HG03457 (cell line): ENCODE measurements at regions not wholly inside any gene's neighbourhood (a gene's known extent, or its start where the extent isn't known, plus 50 kb on each side); places are given as distances from the start of the nearest gene placed in this dataset.

ENCODE experiments used
- ATAC-seq: cut with Tn5 transposase; IDR thresholded peaks from one replicate; pipeline ENCODE4 v1.9.1; 2021; ENCODE audit warnings: moderate number of reproducible peaks; ENCODE audit not compliant: unreplicated experiment

DNA sequence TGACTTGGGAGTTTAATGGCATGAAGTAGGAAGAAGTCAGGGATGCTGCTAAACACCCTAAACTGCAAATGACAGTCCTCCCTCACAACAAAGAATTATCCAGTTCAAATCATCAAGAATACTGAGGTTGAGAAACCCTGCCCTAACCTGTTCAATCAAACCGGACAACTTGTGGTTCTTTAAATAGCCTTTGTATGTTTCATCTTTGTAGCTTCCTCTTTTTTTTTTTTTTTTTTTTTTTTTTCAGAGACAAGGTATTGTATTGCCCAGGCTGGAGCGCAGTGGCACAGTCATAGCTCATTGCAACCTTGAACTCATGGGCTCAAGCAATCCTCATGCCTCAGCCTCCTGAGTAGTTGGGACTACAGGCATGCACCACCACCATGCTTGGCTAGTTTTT is 52.5 kb upstream of the TTC29 start:
- ATAC-seq: no peak

- ATAC-seq: no peak
Measured at GRCh38 chr4:147003956-147004809, 58.5 kb upstream of the TTC29 start.

DNA sequence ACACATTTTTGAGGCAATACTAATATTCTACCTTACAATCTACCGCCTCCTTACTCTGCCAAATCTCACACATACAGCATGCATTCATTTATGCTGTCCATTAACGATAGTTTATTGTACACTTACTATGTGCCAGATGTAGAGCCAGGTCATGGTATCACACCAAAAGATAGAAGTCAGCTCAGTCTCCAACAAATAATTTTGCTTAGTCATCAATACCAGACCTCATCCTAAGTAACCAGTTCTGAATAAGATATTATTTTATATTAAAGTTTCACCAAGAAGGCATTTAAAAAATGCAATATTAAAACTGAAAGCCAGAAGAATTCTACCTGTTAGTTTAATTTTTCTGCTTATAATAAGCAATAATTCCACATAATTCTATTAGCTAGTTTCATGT is 60.6 kb upstream of the TTC29 start:
- no peak for ATAC-seq

DNA sequence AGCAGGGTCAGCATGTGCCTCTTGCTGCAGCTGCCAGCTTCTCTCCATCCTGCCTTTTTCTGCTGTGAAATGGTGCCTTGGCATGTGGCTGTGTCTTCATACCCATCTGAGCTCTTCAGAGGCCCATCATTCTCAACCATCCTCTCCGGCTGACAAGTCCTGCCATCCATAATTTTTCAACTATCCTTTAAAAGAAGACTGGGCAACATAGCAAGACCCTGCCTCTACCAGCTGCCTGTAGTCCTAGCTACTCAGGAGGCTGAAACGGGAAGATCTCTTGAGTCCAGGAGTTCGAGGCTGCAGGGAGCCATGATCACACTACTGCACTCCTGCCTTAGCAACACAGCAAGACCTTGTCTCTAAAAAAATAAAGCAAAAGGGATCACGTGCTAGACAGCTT is 64.2 kb upstream of the TTC29 start:
- ATAC-seq: no peak

- ATAC-seq: no peak
Measured at GRCh38 chr4:147011411-147011810, 65.7 kb upstream of the TTC29 start.

DNA sequence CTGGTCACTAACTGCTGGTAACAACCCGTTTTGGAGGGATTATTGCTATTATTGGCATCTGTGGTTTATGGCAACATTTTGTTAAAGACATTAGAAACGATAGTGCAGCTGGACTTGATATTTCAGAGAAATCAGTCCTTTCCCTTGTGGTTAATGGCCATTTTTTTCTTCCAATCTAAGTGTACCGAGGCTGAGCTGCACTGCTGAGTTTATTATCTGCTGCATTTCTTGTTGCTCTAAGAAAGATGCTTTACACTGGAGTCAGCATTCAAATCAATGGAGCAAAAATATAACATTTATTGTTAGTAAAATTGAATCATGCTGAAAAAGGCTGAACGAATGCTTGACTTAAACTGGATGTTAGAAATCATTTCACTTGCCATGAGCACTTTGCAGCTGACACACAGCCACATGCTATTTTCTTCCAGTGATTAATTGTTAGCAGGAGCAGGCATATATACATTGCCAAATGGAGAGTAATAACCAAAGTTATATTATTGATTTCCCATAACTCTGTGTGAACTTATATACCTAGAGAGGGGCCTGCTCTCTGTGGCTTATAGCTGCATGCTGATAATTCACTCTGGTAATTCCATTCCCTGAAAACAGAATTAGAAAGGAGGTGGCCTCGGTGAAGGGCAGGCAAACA is 66.5 kb upstream of the TTC29 start:
- no peak for ATAC-seq

DNA sequence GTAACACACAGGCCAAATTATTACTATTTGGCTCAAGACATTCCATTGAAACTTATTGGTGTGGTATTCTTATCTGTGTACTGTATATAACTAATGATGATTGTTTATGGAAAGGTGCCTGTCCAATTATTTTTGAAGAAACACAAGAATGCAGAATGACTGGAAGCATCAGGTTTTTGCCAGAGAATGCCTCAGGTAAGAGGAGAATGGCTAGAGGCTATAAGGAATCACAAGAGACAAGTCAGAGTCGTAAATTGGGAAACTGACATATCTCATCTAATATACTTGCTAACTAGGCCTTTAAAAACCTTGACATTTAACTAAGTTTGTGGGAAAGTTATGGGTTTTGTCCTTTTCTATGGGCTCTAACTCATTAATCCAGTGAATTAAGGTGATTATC is 69.3 kb upstream of the TTC29 start:
- ATAC-seq: no peak

DNA sequence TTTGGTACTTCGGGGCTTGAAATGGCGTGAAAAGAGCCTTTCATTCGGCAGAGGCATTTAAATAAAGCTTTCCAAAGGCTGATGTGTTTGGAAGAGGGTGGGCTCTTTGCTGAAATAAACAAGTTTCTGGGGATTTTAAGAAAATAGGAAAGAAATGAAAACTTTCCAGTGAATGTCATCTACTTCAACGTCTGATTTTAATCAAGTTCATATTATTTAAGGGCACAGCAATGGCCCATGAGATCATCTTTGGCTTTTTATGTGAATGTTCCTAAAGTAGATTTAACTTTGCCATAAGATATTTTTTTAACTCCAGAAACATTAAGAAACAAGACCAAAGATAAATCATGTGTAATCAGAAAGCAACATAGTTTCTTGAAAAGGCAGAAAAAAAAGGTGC is 69.8 kb upstream of the TTC29 start:
- no peak for ATAC-seq

DNA sequence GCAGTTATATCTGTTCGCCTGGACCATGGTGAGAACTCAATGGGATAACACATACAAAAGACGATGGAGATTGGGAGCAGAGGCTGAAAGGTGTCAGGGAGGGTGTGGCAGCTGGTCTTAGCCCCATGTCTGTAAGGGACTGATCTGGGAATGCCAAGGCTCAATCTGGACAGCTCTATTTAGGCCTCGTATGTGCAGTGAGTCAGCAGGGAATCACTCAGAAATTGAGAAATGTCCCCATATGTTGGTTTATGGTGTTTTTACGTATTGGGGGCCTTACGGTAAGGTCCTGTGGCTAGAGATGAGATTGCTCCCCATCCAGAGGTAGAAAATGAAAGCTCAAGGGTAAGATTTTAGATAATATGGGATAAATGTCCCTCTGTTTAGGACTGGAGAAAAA is 71.4 kb upstream of the TTC29 start:
- ATAC-seq: no peak

DNA sequence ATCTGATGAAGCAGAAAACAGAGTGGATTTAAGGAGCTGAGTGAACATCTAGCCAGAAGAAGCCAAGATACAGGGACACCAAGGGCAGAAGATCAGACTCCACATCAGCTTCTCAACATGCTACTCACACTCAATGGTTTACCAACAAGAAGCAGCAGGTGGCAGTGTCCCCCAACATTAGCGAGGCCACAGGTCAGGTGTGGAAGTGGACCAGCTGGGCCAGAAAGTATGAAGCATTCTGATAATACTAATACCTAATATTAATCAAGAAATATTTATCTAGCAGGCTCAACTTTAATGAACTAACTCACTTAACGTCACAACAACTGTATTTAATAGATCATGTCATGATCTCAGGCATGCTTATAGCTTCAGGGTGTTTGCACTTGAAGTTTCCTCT is 73.4 kb upstream of the TTC29 start:
- peak; percentile 79 for ATAC-seq

DNA sequence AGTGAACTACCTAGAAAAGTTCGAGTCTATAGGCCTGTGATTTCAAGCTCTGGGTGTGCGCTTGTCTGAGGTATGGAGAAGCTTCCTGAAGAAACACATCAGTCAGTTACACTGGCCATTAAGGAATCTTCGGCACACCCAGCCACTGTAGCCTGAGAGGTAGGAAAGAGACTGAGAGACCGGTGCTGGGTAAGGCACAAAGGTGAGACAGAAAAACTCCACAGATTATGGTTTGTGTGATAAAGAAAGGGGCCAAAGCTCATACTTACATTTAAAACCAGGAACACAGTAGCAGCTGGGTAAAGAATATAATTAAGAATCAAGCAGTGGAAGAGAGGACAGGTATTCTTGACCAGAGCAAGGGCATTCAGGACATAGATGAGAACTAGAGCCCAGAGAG is 74.8 kb upstream of the TTC29 start:
- ATAC-seq: no peak

GRCh38 chr4:147025042-147025441 is 79.4 kb upstream of the TTC29 start:
- no peak for ATAC-seq

- ATAC-seq: no peak
Measured at GRCh38 chr4:147029296-147029695, 83.6 kb upstream of the TTC29 start.

GRCh38 chr4:147034372-147034771 is 88.7 kb upstream of the TTC29 start:
- ATAC-seq: no peak

- no peak for ATAC-seq
Measured at GRCh38 chr4:147037069-147037468, 91.4 kb upstream of the TTC29 start.

- ATAC-seq: no peak
Measured at GRCh38 chr4:147039976-147040575, 94.4 kb upstream of the TTC29 start.

GRCh38 chr4:147040874-147041273 is 95.2 kb upstream of the TTC29 start:
- no peak for ATAC-seq

- ATAC-seq: no peak
Measured at GRCh38 chr4:147041376-147041775, 95.7 kb upstream of the TTC29 start.

DNA sequence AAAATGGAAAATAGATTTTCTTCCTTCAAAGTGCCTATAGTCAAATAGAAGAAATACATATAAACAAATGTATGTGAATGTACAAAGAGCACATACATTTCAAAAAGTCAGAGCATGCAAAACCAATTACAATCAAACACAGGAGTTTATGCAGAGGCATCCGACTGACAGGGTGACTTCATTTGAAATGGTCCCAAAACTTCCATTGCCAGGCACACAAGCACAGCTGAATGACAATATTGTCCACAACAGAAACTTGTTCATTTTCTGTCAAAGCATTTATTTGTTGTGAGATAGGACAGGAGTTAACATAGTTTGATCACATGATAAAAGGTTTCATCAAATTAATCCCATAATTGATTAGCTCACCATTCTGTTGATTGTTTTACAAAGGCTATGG is 96.4 kb upstream of the TTC29 start:
- ATAC-seq: no peak

- no peak for ATAC-seq
Measured at GRCh38 chr4:147044241-147044640, 98.6 kb upstream of the TTC29 start.

DNA sequence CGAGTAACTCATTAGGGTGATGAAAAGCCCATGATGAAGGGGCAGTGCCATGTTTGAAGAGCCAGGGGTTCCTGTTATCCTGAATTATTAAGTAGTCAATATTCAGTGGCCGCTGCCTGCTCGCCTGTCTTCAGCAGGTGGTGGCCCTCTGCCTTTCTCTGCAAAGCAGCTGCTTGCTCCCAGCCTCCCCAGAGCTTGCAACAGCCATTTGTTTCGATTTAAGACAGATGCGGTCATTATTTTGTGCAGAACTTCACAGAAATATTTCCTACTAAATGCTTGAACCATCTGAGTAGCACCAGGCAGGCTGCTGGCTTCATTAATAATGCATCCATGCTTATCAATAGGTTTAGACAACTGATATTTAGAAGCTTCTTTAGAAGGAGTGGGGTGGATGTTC is 104.3 kb upstream of the TTC29 start:
- no peak for ATAC-seq

DNA sequence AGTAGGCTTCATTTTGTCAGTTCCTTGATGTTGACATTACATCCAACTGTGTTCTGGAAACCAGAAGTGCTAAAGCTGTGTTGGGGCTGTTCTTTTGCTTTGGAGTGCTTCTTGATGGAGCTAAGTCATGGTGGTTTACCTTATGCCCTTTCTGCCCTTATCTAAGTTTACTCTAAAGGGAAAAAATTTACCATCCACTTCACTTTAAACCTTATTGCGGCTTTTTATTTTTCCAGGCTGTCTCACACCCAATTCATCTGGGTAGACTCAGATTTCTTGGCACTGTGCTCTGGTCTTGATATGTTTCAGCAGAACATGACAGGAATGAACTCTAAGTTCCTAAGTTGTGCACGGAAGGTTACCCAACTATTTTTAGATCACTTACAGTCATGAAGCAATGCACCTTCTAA is 104.7 kb upstream of the TTC29 start:
- no peak for ATAC-seq
